HL-60 (cell line): ENCODE measurements at regions not wholly inside any gene's neighbourhood (a gene's known extent, or its start where the extent isn't known, plus 50 kb on each side); places are given as distances from the start of the nearest gene placed in this dataset.

ENCODE experiments used
- CTCF ChIP-seq: IDR thresholded peaks from one replicate; pipeline ENCODE4 v1.5.1; 2011; ENCODE audit warnings: low read length, control low read depth, inconsistent platforms; ENCODE audit not compliant: insufficient read depth
- REST ChIP-seq: IDR thresholded peaks from 2 replicates; pipeline ENCODE4 v1.6.1; 2012; ENCODE audit warnings: low read depth; ENCODE audit not compliant: insufficient replicate concordance

- TF ChIP-seq CTCF (no peak), REST (no peak)
Measured at GRCh38 chr5:118605761-118606160, 382.6 kb downstream of the DTWD2 start.
